WTC11 (cell line): ENCODE measurements at regions not wholly inside any gene's neighbourhood (a gene's known extent, or its start where the extent isn't known, plus 50 kb on each side); places are given as distances from the start of the nearest gene placed in this dataset.

Experiments
- ATAC-seq: fragments of 200-7000 bp; cut with Tn5 transposase; 2 replicates; pipeline ENCODE4 v1.10.0; 2021; ENCODE audit warnings: mild to moderate bottlenecking, moderate library complexity
- CTCF ChIA-PET: fragments of 300-600 bp; sonication (Branson Sonifier 250); formaldehyde crosslinking; loops from one replicate; lab custom pipeline; 2021; ENCODE audit warnings: antibody characterized with exemption; lab: Charles Lee
- POLR2A ChIA-PET: fragments of 350-600 bp; sonication (Branson Sonifier 250); formaldehyde crosslinking; loops from one replicate; lab custom pipeline; 2021; ENCODE audit warnings: antibody characterized with exemption; lab: Charles Lee
- DNase-seq: peaks from one replicate; pipeline ENCODE4 v3.0.0; 2021; ENCODE audit warnings: low spot score
- H3K27ac Mint-ChIP-seq: 2 replicates; pipeline ENCODE4 v1.8.0; 2021; ENCODE audit warnings: mixed read lengths
- H3K27me3 Mint-ChIP-seq: 2 replicates; pipeline ENCODE4 v1.8.0; 2021; ENCODE audit warnings: low read depth, mild to moderate bottlenecking, moderate library complexity, mixed read lengths
- H3K36me3 Mint-ChIP-seq: 2 replicates; pipeline ENCODE4 v1.8.0; 2021; ENCODE audit warnings: mixed read lengths
- H3K4me1 Mint-ChIP-seq: 2 replicates; pipeline ENCODE4 v1.8.0; 2022; ENCODE audit warnings: mixed read lengths
- H3K4me3 Mint-ChIP-seq: 2 replicates; pipeline ENCODE4 v1.8.0; 2021; ENCODE audit warnings: mild to moderate bottlenecking, moderate library complexity, mixed read lengths
- H3K9me3 Mint-ChIP-seq: 2 replicates; pipeline ENCODE4 v1.8.0; 2021; ENCODE audit warnings: mixed read lengths
- ATF2 ChIP-seq: sonication (generic); formaldehyde crosslinking; IDR thresholded peaks from 2 replicates; pipeline ENCODE4 v1.8.1; 2022; ENCODE audit warnings: low read depth, missing genetic modification reagents, borderline replicate concordance
- ATF6 ChIP-seq: sonication (generic); formaldehyde crosslinking; IDR thresholded peaks from 2 replicates; pipeline ENCODE4 v1.8.1; 2023; ENCODE audit warnings: mild to moderate bottlenecking, missing genetic modification reagents
- E2F4 ChIP-seq: sonication (generic); formaldehyde crosslinking; IDR thresholded peaks from 2 replicates; pipeline ENCODE4 v1.8.1; 2022; ENCODE audit warnings: low read depth, mild to moderate bottlenecking, moderate library complexity, missing genetic modification reagents, borderline replicate concordance
- E2F5 ChIP-seq: sonication (generic); formaldehyde crosslinking; IDR thresholded peaks from 2 replicates; pipeline ENCODE4 v1.8.1; 2022; ENCODE audit warnings: mild to moderate bottlenecking, moderate library complexity, missing genetic modification reagents
- EMX1 ChIP-seq: fragments of 250-450 bp; sonication (Bioruptor Pico); IDR thresholded peaks from 2 replicates; pipeline ENCODE4 v1.8.0; 2021; ENCODE audit warnings: mild to moderate bottlenecking
- FOXK1 ChIP-seq: sonication (generic); formaldehyde crosslinking; IDR thresholded peaks from 2 replicates; pipeline ENCODE4 v1.8.0; 2022; ENCODE audit warnings: mild to moderate bottlenecking, moderate library complexity, missing genetic modification reagents
- FOXP1 ChIP-seq: sonication (generic); formaldehyde crosslinking; IDR thresholded peaks from 2 replicates; pipeline ENCODE4 v1.8.0; 2022; ENCODE audit warnings: missing genetic modification reagents, mild to moderate bottlenecking, moderate library complexity, borderline replicate concordance
- HMGA2 ChIP-seq: fragments of 250-450 bp; sonication (Bioruptor Pico); IDR thresholded peaks from 2 replicates; pipeline ENCODE4 v1.4.0; 2021; ENCODE audit warnings: mild to moderate bottlenecking, moderate library complexity
- KAT7 ChIP-seq: sonication (generic); formaldehyde crosslinking; IDR thresholded peaks from 2 replicates; pipeline ENCODE4 v1.8.1; 2023; ENCODE audit warnings: missing genetic modification reagents, mild to moderate bottlenecking, borderline replicate concordance
- MLX ChIP-seq: sonication (generic); formaldehyde crosslinking; IDR thresholded peaks from 2 replicates; pipeline ENCODE4 v1.8.1; 2023; ENCODE audit warnings: mild to moderate bottlenecking, missing genetic modification reagents, moderate library complexity
- RORB ChIP-seq: fragments of 250-450 bp; sonication (Bioruptor Pico); IDR thresholded peaks from 2 replicates; pipeline ENCODE4 v1.9.0; 2021; ENCODE audit warnings: mild to moderate bottlenecking
- TEAD1 ChIP-seq: sonication (generic); formaldehyde crosslinking; IDR thresholded peaks from 2 replicates; pipeline ENCODE4 v1.8.0; 2022; ENCODE audit warnings: mild to moderate bottlenecking, missing genetic modification reagents
- ZBTB43 ChIP-seq: sonication (generic); formaldehyde crosslinking; IDR thresholded peaks from 2 replicates; pipeline ENCODE4 v1.8.1; 2023; ENCODE audit warnings: mild to moderate bottlenecking, missing genetic modification reagents
- ZNF263 ChIP-seq: sonication (generic); formaldehyde crosslinking; IDR thresholded peaks from 2 replicates; pipeline ENCODE4 v1.8.1; 2022; ENCODE audit warnings: low read depth, mild to moderate bottlenecking, moderate library complexity, missing genetic modification reagents
- ZNF416 ChIP-seq: fragments of 250-450 bp; sonication (Bioruptor Pico); IDR thresholded peaks from 2 replicates; pipeline ENCODE4 v1.9.0; 2021; ENCODE audit warnings: mild to moderate bottlenecking, inconsistent platforms
- ZNF512 ChIP-seq: sonication (generic); formaldehyde crosslinking; IDR thresholded peaks from 2 replicates; pipeline ENCODE4 v1.8.1; 2022; ENCODE audit warnings: missing genetic modification reagents, borderline replicate concordance
- ZNF532 ChIP-seq: fragments of 250-450 bp; sonication (Bioruptor Pico); IDR thresholded peaks from 2 replicates; pipeline ENCODE4 v1.9.0; 2021; ENCODE audit warnings: mild to moderate bottlenecking, borderline replicate concordance

- H3K36me3 Mint-ChIP-seq: peaks cover 4% of the 10 kb centered on the region; the same call in 1 of the 2 replicates
- ChIA-PET CTCF (interaction anchor here (2.6 kb wide), 1 partner anchor 146 kb away, joined by 8 read pairs; no protein-coding TSS in a partner anchor), POLR2A (no interaction called here)
- DNase-seq (no peak), ATAC-seq (no peak)
- H3K27me3 Mint-ChIP-seq: peaks cover 8% of the 10 kb centered on the region
- H3K9me3 Mint-ChIP-seq: peaks cover 13% of the 10 kb centered on the region
- H3K27ac Mint-ChIP-seq: no peak overlapping the region
- no peak for TF ChIP-seq RORB (CRISPR knock-in tag)
- no peak for TF ChIP-seq ATF2 (CRISPR knock-in tag)
- TF ChIP-seq ATF6 (CRISPR knock-in tag): no peak
- TF ChIP-seq TEAD1: no peak
- no peak for TF ChIP-seq E2F4 (CRISPR knock-in tag)
- no peak for TF ChIP-seq ZNF532 (CRISPR knock-in tag)
- no peak for TF ChIP-seq ZNF512
- 0 out of 2 replicates have a peak, but pooled peaks cover 5% of the 10 kb centered on the region for H3K4me1 Mint-ChIP-seq
- no peak overlapping the region for H3K4me3 Mint-ChIP-seq
Observed at GRCh38 chr5:174165406-174165805, 119.9 kb downstream of the NSG2 start.

GRCh38 chr5:174166231-174167079 lies 120.9 kb downstream of the NSG2 start:
- H3K4me3 Mint-ChIP-seq: no peak overlapping the region
- 0 out of 2 replicates have a peak, but pooled peaks cover 5% of the 10 kb centered on the region for H3K4me1 Mint-ChIP-seq
- CTCF ChIA-PET: interaction anchor here (1.2 kb wide), 1 partner anchor 121 kb away, joined by 5 read pairs; the partner anchor contains the start of gene NSG2
- peaks cover 13% of the 10 kb centered on the region for H3K9me3 Mint-ChIP-seq
- no peak overlapping the region for H3K27ac Mint-ChIP-seq
- POLR2A ChIA-PET: no interaction called here
- no peak for ATAC-seq
- H3K27me3 Mint-ChIP-seq: no peaks in the 10 kb centered on the region
- no peak for DNase-seq
- H3K36me3 Mint-ChIP-seq: peaks cover 4% of the 10 kb centered on the region; the same call in 1 of the 2 replicates
- no peak for TF ChIP-seq ZNF263
- no peak for TF ChIP-seq FOXP1
- TF ChIP-seq ZBTB43 (CRISPR knock-in tag): no peak
- no peak for TF ChIP-seq TEAD1
- no peak for TF ChIP-seq ZNF416
- no peak for TF ChIP-seq MLX (CRISPR knock-in tag)
- TF ChIP-seq HMGA2: no peak
- no peak for TF ChIP-seq E2F5 (CRISPR knock-in tag)
- no peak for TF ChIP-seq EMX1 (CRISPR knock-in tag)
- TF ChIP-seq KAT7 (CRISPR knock-in tag): no peak
- TF ChIP-seq FOXK1 (CRISPR knock-in tag): no peak
- TF ChIP-seq ATF2 (CRISPR knock-in tag): no peak
